HEK293 (cell line): ENCODE measurements at regions not wholly inside any gene's neighbourhood (a gene's known extent, or its start where the extent isn't known, plus 50 kb on each side); places are given as distances from the start of the nearest gene placed in this dataset.

ENCODE experiments used
- CTCF ChIA-PET: fragments of 350-600 bp; formaldehyde crosslinking; extraction: SDS; loops from one replicate; lab custom pipeline; 2021; ENCODE audit warnings: antibody characterized with exemption; lab: Yijun Ruan, JAX
- POLR2A ChIA-PET: fragments of 300-600 bp; formaldehyde crosslinking; extraction: SDS; loops from one replicate; lab custom pipeline; 2020; ENCODE audit warnings: antibody characterized with exemption, inconsistent platforms; lab: Yijun Ruan, JAX
- H3K27ac ChIP-seq: fragments of 200-500 bp; sonication (Bioruptor generic); 2 replicates; pipeline ENCODE4 v1.5.1; 2014; ENCODE audit warnings: low read depth, low read length, control low read depth, inconsistent platforms; ENCODE audit errors: extremely low read depth
- H3K36me3 ChIP-seq, 2 experiments: fragments of 200-500 bp in 1 of 2; sonication (Bioruptor generic) in 1 of 2; 1 replicate in 1 of 2; 2 replicates in 1 of 2; pipeline ENCODE4 v1.5.1; 2014 to 2017; ENCODE audit warnings: inconsistent platforms in 2 of 2, low read length in 2 of 2; ENCODE audit not compliant: control insufficient read depth in 2 of 2, insufficient read depth in 1 of 2
- H3K4me1 ChIP-seq: fragments of 200-500 bp; sonication (Bioruptor generic); 2 replicates; pipeline ENCODE4 v1.5.1; 2014; ENCODE audit warnings: mild to moderate bottlenecking, low read length, inconsistent platforms; ENCODE audit not compliant: control insufficient read depth, insufficient read depth
- H3K4me3 ChIP-seq: 2 replicates; pipeline ENCODE4 v1.5.1; 2011; ENCODE audit warnings: low read depth, mild to moderate bottlenecking, control low read depth, low read length, moderate library complexity
- H3K9me3 ChIP-seq: fragments of 200-500 bp; sonication (Bioruptor generic); 2 replicates; pipeline ENCODE4 v1.5.1; 2014; ENCODE audit warnings: low read depth, low read length, inconsistent platforms; ENCODE audit not compliant: control insufficient read depth, insufficient read depth
- FEZF1 ChIP-seq: fragments of 450-650 bp; formaldehyde crosslinking; IDR thresholded peaks from 2 replicates; pipeline ENCODE4 v1.5.1; 2016; ENCODE audit warnings: missing biosample characterization, missing genetic modification characterization
- GLIS1 ChIP-seq: fragments of 450-650 bp; formaldehyde crosslinking; IDR thresholded peaks from 2 replicates; pipeline ENCODE4 v1.5.1; 2016; ENCODE audit warnings: missing biosample characterization, missing genetic modification characterization
- PRDM1 ChIP-seq: fragments of 450-650 bp; formaldehyde crosslinking; IDR thresholded peaks from 2 replicates; pipeline ENCODE4; 2016; ENCODE audit warnings: missing biosample characterization, missing genetic modification characterization
- ZNF133 ChIP-seq: fragments of 450-650 bp; formaldehyde crosslinking; IDR thresholded peaks from 2 replicates; pipeline ENCODE4 v1.5.1; 2016; ENCODE audit warnings: missing biosample characterization, missing genetic modification characterization
- ZNF138 ChIP-seq: fragments of 450-650 bp; formaldehyde crosslinking; IDR thresholded peaks from 2 replicates; pipeline ENCODE4 v1.5.1; 2016; ENCODE audit warnings: missing biosample characterization, missing genetic modification characterization, borderline replicate concordance
- ZNF175 ChIP-seq: fragments of 450-650 bp; formaldehyde crosslinking; IDR thresholded peaks from 2 replicates; pipeline ENCODE4 v1.5.1; 2016; ENCODE audit warnings: missing biosample characterization, missing genetic modification characterization
- ZNF214 ChIP-seq: fragments of 450-650 bp; formaldehyde crosslinking; IDR thresholded peaks from 2 replicates; pipeline ENCODE4 v1.5.1; 2017; ENCODE audit warnings: missing biosample characterization, mild to moderate bottlenecking, missing genetic modification characterization, borderline replicate concordance
- ZNF266 ChIP-seq: fragments of 450-650 bp; formaldehyde crosslinking; IDR thresholded peaks from 2 replicates; pipeline ENCODE4 v1.5.1; 2016; ENCODE audit warnings: missing biosample characterization, missing genetic modification characterization, low read depth
- ZNF510 ChIP-seq: fragments of 450-650 bp; formaldehyde crosslinking; IDR thresholded peaks from 2 replicates; pipeline ENCODE4 v1.5.1; 2018; ENCODE audit warnings: mild to moderate bottlenecking, missing genetic modification characterization, missing biosample characterization; ENCODE audit not compliant: insufficient replicate concordance
- ZNF580 ChIP-seq: fragments of 450-650 bp; formaldehyde crosslinking; IDR thresholded peaks from 2 replicates; pipeline ENCODE4 v1.5.1; 2016; ENCODE audit warnings: missing biosample characterization, missing genetic modification characterization
- ZNF621 ChIP-seq: fragments of 450-650 bp; formaldehyde crosslinking; IDR thresholded peaks from 2 replicates; pipeline ENCODE4 v1.5.1; 2017; ENCODE audit warnings: missing biosample characterization, missing genetic modification characterization
- ZNF654 ChIP-seq: fragments of 450-650 bp; formaldehyde crosslinking; IDR thresholded peaks from 2 replicates; pipeline ENCODE4 v1.5.1; 2016; ENCODE audit warnings: low read depth, missing biosample characterization, missing genetic modification characterization
- ZNF660 ChIP-seq: fragments of 450-650 bp; IDR thresholded peaks from 2 replicates; pipeline ENCODE4 v1.5.1; 2018; ENCODE audit warnings: missing biosample characterization, mild to moderate bottlenecking, missing genetic modification characterization
- ZNF664 ChIP-seq: fragments of 450-650 bp; formaldehyde crosslinking; IDR thresholded peaks from 2 replicates; pipeline ENCODE4 v1.5.1; 2016; ENCODE audit warnings: missing biosample characterization, missing genetic modification characterization
- ZNF677 ChIP-seq: fragments of 450-650 bp; IDR thresholded peaks from 2 replicates; pipeline ENCODE4 v1.5.0; 2018; ENCODE audit warnings: missing biosample characterization, mild to moderate bottlenecking, missing genetic modification characterization, moderate library complexity
- ZNF791 ChIP-seq: fragments of 450-650 bp; formaldehyde crosslinking; IDR thresholded peaks from 2 replicates; pipeline ENCODE4 v1.5.1; 2016; ENCODE audit warnings: missing biosample characterization, missing genetic modification characterization
- ZNF792 ChIP-seq: fragments of 450-650 bp; formaldehyde crosslinking; IDR thresholded peaks from 2 replicates; pipeline ENCODE4 v1.5.1; 2016; ENCODE audit warnings: missing biosample characterization, missing genetic modification characterization
- ZNF830 ChIP-seq: fragments of 450-650 bp; IDR thresholded peaks from 2 replicates; pipeline ENCODE4 v1.5.0; 2018; ENCODE audit warnings: missing biosample characterization, missing genetic modification characterization, low read depth, mild to moderate bottlenecking, moderate library complexity
- ZXDB ChIP-seq: fragments of 450-650 bp; formaldehyde crosslinking; IDR thresholded peaks from 2 replicates; pipeline ENCODE4 v1.5.1; 2016; ENCODE audit warnings: missing biosample characterization, missing genetic modification characterization
- TF ChIP-seq, protein P1 (sequence below): fragments of 450-650 bp; formaldehyde crosslinking; IDR thresholded peaks from 2 replicates; pipeline ENCODE4 v1.5.1; 2017; ENCODE audit warnings: missing biosample characterization, mild to moderate bottlenecking, missing genetic modification characterization, moderate library complexity
- TF ChIP-seq, protein P2 (sequence below): fragments of 450-650 bp; formaldehyde crosslinking; IDR thresholded peaks from 2 replicates; pipeline ENCODE4 v1.5.1; 2016; ENCODE audit warnings: missing biosample characterization, missing genetic modification characterization
- TF ChIP-seq, protein P3 (sequence below): fragments of 450-650 bp; formaldehyde crosslinking; IDR thresholded peaks from 2 replicates; pipeline ENCODE4 v1.5.1; 2016; ENCODE audit warnings: missing biosample characterization, missing genetic modification characterization
- TF ChIP-seq, protein P4 (sequence below): fragments of 450-650 bp; formaldehyde crosslinking; IDR thresholded peaks from 2 replicates; pipeline ENCODE4 v1.5.1; 2016; ENCODE audit warnings: missing biosample characterization, missing genetic modification characterization, low read depth

- CTCF ChIA-PET = interaction anchor here (0.7 kb wide), 1 partner anchor 126 kb away, joined by 3 read pairs; no protein-coding TSS in a partner anchor
- TF ChIP-seq ZNF791 (tag by site-specific recombination) (no peak), PRDM1 (tag by site-specific recombination) (no peak), ZNF830 (tag by site-specific recombination) (no peak), ZNF664 (tag by site-specific recombination) (no peak), ZNF580 (tag by site-specific recombination) (no peak), ZNF510 (no peak), ZNF660 (tag by site-specific recombination) (no peak)
- Histone ChIP-seq H3K4me1 (peaks cover 9% of the 10 kb centered on the region), H3K36me3 (no peaks in the 10 kb centered on the region), H3K4me3 (no peak overlapping the region), H3K9me3 (no peaks in the 10 kb centered on the region), H3K27ac (no peak overlapping the region)
- POLR2A ChIA-PET = interaction anchor here (0.6 kb wide), 1 partner anchor 75 kb away, joined by 3 read pairs; no protein-coding TSS in a partner anchor
Observed at GRCh38 chr5:111676926-111677415, 80.0 kb downstream of the NREP start.

GRCh38 chr5:111676466-111676865 lies 80.5 kb downstream of the NREP start:
- ChIA-PET POLR2A (no interaction called here), CTCF (no interaction called here)
- H3K36me3 ChIP-seq = no peaks in the 10 kb centered on the region
- H3K9me3 ChIP-seq = no peaks in the 10 kb centered on the region
- no peak overlapping the region for H3K4me3 ChIP-seq
- no peak overlapping the region for H3K27ac ChIP-seq
- H3K4me1 ChIP-seq = peaks cover 4% of the 10 kb centered on the region
- TF ChIP-seq FEZF1 (tag by site-specific recombination) = no peak
- TF ChIP-seq ZNF677 = no peak
- no peak for TF ChIP-seq ZXDB (tag by site-specific recombination)
- TF ChIP-seq ZNF175 (tag by site-specific recombination) = no peak
- TF ChIP-seq, protein P1, sequence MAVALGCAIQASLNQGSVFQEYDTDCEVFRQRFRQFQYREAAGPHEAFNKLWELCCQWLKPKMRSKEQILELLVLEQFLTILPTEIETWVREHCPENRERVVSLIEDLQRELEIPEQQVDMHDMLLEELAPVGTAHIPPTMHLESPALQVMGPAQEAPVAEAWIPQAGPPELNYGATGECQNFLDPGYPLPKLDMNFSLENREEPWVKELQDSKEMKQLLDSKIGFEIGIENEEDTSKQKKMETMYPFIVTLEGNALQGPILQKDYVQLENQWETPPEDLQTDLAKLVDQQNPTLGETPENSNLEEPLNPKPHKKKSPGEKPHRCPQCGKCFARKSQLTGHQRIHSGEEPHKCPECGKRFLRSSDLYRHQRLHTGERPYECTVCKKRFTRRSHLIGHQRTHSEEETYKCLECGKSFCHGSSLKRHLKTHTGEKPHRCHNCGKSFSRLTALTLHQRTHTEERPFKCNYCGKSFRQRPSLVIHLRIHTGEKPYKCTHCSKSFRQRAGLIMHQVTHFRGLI (tag by site-specific recombination) = no peak
- no peak for TF ChIP-seq ZNF138 (tag by site-specific recombination)
- TF ChIP-seq ZNF214 = no peak
- no peak for TF ChIP-seq ZNF792 (tag by site-specific recombination)
- TF ChIP-seq, protein P2, sequence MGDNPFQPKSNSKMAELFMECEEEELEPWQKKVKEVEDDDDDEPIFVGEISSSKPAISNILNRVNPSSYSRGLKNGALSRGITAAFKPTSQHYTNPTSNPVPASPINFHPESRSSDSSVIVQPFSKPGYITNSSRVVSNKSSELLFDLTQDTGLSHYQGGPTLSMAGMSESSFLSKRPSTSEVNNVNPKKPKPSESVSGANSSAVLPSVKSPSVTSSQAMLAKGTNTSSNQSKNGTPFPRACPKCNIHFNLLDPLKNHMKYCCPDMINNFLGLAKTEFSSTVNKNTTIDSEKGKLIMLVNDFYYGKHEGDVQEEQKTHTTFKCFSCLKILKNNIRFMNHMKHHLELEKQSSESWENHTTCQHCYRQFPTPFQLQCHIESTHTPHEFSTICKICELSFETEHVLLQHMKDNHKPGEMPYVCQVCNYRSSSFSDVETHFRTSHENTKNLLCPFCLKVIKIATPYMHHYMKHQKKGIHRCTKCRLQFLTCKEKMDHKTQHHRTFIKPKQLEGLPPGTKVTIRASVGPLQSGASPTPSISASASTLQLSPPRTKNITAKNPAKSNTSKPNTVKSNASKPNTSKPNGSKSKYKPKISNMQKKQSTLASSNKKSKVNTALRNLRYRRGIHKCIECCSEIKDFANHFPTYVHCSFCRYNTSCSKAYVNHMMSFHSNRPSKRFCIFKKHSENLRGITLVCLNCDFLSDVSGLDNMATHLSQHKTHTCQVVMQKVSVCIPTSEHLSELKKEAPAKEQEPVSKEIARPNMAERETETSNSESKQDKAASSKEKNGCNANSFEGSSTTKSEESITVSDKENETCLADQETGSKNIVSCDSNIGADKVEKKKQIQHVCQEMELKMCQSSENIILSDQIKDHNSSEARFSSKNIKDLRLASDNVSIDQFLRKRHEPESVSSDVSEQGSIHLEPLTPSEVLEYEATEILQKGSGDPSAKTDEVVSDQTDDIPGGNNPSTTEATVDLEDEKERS (tag by site-specific recombination) = no peak
- TF ChIP-seq ZNF621 (tag by site-specific recombination) = no peak
- TF ChIP-seq ZNF133 (tag by site-specific recombination) = no peak
- TF ChIP-seq, protein P3, sequence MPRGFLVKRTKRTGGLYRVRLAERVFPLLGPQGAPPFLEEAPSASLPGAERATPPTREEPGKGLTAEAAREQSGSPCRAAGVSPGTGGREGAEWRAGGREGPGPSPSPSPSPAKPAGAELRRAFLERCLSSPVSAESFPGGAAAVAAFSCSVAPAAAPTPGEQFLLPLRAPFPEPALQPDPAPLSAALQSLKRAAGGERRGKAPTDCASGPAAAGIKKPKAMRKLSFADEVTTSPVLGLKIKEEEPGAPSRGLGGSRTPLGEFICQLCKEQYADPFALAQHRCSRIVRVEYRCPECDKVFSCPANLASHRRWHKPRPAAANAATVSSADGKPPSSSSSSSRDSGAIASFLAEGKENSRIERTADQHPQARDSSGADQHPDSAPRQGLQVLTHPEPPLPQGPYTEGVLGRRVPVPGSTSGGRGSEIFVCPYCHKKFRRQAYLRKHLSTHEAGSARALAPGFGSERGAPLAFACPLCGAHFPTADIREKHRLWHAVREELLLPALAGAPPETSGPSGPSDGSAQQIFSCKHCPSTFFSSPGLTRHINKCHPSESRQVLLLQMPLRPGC (tag by site-specific recombination) = no peak
- TF ChIP-seq, protein P4, sequence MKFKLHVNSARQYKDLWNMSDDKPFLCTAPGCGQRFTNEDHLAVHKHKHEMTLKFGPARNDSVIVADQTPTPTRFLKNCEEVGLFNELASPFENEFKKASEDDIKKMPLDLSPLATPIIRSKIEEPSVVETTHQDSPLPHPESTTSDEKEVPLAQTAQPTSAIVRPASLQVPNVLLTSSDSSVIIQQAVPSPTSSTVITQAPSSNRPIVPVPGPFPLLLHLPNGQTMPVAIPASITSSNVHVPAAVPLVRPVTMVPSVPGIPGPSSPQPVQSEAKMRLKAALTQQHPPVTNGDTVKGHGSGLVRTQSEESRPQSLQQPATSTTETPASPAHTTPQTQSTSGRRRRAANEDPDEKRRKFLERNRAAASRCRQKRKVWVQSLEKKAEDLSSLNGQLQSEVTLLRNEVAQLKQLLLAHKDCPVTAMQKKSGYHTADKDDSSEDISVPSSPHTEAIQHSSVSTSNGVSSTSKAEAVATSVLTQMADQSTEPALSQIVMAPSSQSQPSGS (tag by site-specific recombination) = no peak
- no peak for TF ChIP-seq ZNF654 (tag by site-specific recombination)
- no peak for TF ChIP-seq GLIS1 (tag by site-specific recombination)
- TF ChIP-seq ZNF266 (tag by site-specific recombination) = no peak
- TF ChIP-seq, all 188 proteins: peak for 0
